ENCODE measurements at regions not wholly inside any gene's neighbourhood (a gene's known extent, or its start where the extent isn't known, plus 50 kb on each side); places are given as distances from the start of the nearest gene placed in this dataset.

DNA sequence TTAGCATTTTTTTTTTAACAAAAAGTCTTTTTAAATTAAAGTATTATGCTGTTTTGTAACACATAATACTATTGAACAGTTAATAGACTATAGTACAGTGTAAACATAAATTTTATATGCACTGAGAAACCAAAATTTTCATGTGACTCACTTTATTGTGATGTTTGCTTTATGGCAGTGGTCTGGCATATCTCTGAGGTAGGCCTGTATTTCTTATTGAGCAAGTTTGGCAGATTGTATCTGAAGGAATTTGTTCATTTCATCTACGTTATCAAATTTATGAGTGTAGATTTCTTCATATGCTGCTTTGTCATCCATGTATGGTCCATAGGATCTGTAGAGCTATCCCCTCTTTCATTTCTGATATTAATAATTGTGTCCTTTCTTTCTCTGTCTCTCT lies 78.8 kb upstream of the PDE3A start:
- TF ChIP-seq, protein P1, sequence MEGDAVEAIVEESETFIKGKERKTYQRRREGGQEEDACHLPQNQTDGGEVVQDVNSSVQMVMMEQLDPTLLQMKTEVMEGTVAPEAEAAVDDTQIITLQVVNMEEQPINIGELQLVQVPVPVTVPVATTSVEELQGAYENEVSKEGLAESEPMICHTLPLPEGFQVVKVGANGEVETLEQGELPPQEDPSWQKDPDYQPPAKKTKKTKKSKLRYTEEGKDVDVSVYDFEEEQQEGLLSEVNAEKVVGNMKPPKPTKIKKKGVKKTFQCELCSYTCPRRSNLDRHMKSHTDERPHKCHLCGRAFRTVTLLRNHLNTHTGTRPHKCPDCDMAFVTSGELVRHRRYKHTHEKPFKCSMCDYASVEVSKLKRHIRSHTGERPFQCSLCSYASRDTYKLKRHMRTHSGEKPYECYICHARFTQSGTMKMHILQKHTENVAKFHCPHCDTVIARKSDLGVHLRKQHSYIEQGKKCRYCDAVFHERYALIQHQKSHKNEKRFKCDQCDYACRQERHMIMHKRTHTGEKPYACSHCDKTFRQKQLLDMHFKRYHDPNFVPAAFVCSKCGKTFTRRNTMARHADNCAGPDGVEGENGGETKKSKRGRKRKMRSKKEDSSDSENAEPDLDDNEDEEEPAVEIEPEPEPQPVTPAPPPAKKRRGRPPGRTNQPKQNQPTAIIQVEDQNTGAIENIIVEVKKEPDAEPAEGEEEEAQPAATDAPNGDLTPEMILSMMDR (IDR thresholded peaks at IDR 0.05), result no peak
- H3K4me3 ChIP-seq, result no peak overlapping the region
- H3K27me3 ChIP-seq, result no peaks in the 10 kb centered on the region
- no peak overlapping the region for H3K27ac ChIP-seq
- peaks cover 0 to under 1% (median 0%) of the 10 kb centered on the region in 3 donors for H3K9me3 ChIP-seq
- intact Hi-C loops (cut with DNase I; ENCODE audit: low total_unique reads), result no loop called here
- no peaks in the 10 kb centered on the region for H3K36me3 ChIP-seq
- no peak for DNase-seq
- no peaks in the 10 kb centered on the region for H3K4me1 ChIP-seq

DNA sequence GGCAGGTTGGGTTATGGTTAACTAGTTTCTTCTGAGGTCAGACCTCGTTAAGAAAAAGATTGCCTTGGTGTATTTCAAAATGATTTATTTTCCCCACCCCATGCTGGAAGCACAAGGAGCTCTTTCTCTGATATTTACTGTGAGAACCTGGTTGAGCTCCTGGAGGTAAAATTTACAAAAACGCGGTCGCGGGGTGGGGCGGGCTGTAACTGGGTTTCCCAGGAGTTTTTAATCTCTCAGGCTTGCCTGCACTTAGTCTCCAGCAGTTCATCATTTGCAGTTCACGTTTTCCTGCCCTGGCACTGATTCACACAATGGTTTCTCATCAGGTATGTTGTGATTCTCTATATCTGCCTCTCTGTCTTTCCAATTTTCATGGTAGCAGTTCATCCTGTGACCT lies 67.9 kb upstream of the PDE3A start:
- Histone ChIP-seq H3K27ac (no peak overlapping the region), H3K36me3 (no peaks in the 10 kb centered on the region), H3K4me3 (no peak overlapping the region), H3K27me3 (no peaks in the 10 kb centered on the region), H3K4me1 (no peaks in the 10 kb centered on the region), H3K9me3 (peaks cover 0 to 18% (median 5%) of the 10 kb centered on the region in 3 donors)
- TF ChIP-seq, protein P1 (IDR thresholded peaks at IDR 0.05), result no peak
- DNase-seq, result no peak
- intact Hi-C loops (cut with DNase I; ENCODE audit: low total_unique reads), result no loop called here

DNA sequence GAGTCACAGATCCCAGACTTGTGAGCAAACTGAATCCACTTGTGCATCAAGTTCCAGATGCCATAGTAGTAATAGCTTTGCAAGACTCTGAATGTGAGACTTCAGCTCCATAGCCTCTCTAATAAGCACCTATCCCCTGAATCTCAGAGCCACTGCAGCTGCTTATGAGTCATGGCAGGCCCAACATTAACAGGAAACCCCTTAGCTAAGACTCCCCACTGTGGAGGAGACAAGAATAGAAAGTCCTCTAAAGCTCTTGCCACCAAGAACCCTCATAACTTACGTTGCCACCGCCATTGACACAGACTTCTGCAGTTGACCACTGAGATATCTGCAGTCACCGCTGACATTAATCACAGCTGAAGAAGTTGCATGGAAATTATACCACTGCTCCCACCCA lies 62.9 kb upstream of the PDE3A start:
- H3K4me1 ChIP-seq, result no peaks in the 10 kb centered on the region
- intact Hi-C loops (cut with DNase I; ENCODE audit: low total_unique reads), result no loop called here
- H3K27me3 ChIP-seq, result no peaks in the 10 kb centered on the region
- TF ChIP-seq, protein P1 (IDR thresholded peaks at IDR 0.05), result no peak
- H3K4me3 ChIP-seq, result no peak overlapping the region
- H3K27ac ChIP-seq, result no peak overlapping the region
- peaks cover 0 to 14% (median 5%) of the 10 kb centered on the region in 3 donors for H3K9me3 ChIP-seq
- DNase-seq, result no peak
- H3K36me3 ChIP-seq, result no peaks in the 10 kb centered on the region

DNA sequence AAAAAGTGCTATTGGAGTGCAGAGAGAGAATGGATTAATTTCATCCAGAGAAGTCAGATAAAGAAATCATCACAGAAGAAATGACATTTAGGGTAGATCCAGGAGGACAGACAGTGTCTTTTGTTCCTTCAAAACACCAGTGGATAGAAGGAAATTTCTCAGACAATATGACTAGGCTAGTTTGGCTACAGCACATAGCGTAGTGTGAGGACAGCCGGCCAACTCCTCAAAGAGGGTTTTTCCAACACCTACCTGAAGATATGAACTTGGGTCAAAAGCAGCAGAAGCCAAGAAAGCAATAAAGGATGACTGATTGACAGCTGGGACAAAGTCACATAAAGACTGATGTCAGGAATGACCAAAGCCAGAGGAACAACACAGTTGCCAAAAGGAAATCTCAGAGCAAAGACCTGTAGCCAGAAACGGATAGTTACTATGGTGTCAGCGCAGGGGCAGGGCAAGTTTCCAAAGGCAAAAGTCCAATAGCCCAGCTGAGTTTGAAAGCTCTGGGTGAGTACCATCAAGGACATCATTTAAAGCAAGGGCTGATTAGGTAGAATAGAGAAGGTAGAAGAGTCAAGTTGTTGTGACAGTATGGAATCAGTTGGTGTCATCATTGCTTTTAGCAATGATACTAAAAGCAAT lies 58.7 kb upstream of the PDE3A start:
- Histone ChIP-seq H3K27me3 (no peaks in the 10 kb centered on the region), H3K4me1 (peaks cover 0 to 10% (median 0%) of the 10 kb centered on the region in 4 donors), H3K4me3 (no peak overlapping the region), H3K9me3 (peaks cover 0 to 14% (median 5%) of the 10 kb centered on the region in 3 donors), H3K27ac (no peak overlapping the region), H3K36me3 (no peaks in the 10 kb centered on the region)
- intact Hi-C loops (cut with DNase I; ENCODE audit: low total_unique reads), result no loop called here
- TF ChIP-seq, protein P1 (IDR thresholded peaks at IDR 0.05), result no peak
- DNase-seq, result no peak

DNA sequence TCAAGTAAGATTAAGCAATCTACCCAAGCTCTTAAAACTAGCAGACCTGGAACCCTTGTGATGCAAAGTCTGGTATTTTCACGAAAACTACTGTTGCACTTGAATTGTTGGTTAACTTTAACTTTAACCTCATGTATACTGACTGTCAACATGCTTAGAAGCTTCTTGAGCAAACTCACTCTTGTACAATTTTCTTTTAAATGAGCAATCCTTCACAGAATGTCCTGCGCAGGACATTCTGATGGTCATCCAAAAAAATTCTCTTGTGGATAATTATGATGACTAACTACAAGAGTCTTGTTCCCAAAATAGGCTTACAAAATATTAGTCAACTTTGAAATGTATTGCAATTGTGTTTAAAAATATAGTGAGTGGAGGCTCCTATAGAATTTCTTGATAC lies 54.0 kb upstream of the PDE3A start:
- intact Hi-C loops (cut with DNase I; ENCODE audit: low total_unique reads), result no loop called here
- TF ChIP-seq, protein P1 (IDR thresholded peaks at IDR 0.05), result no peak

More for the DNA sequence above, 54.0 kb upstream of the PDE3A start:
- Histone ChIP-seq H3K36me3 (no peaks in the 10 kb centered on the region), H3K9me3 (no peaks in the 10 kb centered on the region), H3K27me3 (no peaks in the 10 kb centered on the region), H3K27ac (no peak overlapping the region), H3K4me3 (no peak overlapping the region), H3K4me1 (peaks cover 0 to 25% (median 2%) of the 10 kb centered on the region in 4 donors)
- DNase-seq, result no peak
